Erythroblast (primary cell): ENCODE measurements at regions not wholly inside any gene's neighbourhood (a gene's known extent, or its start where the extent isn't known, plus 50 kb on each side); places are given as distances from the start of the nearest gene placed in this dataset.

Experiments
- GATA1 ChIP-seq: IDR thresholded peaks from 2 replicates; pipeline ENCODE4 v1.6.1; 2011; ENCODE audit warnings: low read depth, mild to moderate bottlenecking, control low read depth, low read length, moderate library complexity
- POLR2A ChIP-seq: IDR thresholded peaks from 2 replicates; pipeline ENCODE4 v1.6.1; 2011; ENCODE audit warnings: mild to moderate bottlenecking, low read length

DNA sequence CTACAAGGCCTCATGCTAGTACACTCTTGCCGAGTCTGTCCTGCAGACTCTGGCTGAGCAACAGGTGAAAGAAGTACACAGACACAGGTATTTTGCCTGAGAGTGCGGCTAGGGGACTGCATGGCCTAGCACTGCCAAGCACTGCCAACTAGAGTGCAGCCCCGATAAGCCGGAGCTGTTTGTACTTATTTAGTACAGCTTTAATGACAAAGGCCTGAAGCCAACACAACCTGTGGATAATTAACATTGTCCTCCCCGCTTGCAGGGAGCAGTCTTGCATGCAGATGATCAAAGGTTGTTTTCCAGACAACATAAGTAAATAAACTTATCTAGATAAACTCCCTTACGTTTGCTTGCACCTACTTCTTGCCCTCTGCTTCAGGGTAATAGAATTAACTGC, 63.7 kb upstream of the MMADHC start:
- no peak for TF ChIP-seq POLR2A
- no peak for TF ChIP-seq GATA1
